H9 (cell line): ENCODE measurements at regions not wholly inside any gene's neighbourhood (a gene's known extent, or its start where the extent isn't known, plus 50 kb on each side); places are given as distances from the start of the nearest gene placed in this dataset.

Experiments used
- DNase-seq: peaks from one replicate; pipeline ENCODE4 v3.0.0-alpha.2; 2017
- H2AFZ ChIP-seq: one replicate; pipeline ENCODE4 v1.6.1; 2013; ENCODE audit warnings: mild to moderate bottlenecking, low read length, control low read depth, moderate library complexity
- H2AK5ac ChIP-seq: 2 replicates; pipeline ENCODE4 v1.6.1; 2013; ENCODE audit warnings: low read length, control low read depth, mixed read lengths; ENCODE audit not compliant: insufficient read length
- H2BK120ac ChIP-seq: one replicate; pipeline ENCODE4 v1.6.1; 2013; ENCODE audit warnings: low read depth, mild to moderate bottlenecking, low read length, control low read depth, inconsistent platforms; ENCODE audit not compliant: poor library complexity, severe bottlenecking
- H2BK12ac ChIP-seq: 2 replicates; pipeline ENCODE4 v1.6.1; 2013; ENCODE audit warnings: low read length, control low read depth, mixed read lengths, low read depth; ENCODE audit not compliant: insufficient read length
- H2BK15ac ChIP-seq: 2 replicates; pipeline ENCODE4 v1.6.1; 2013; ENCODE audit warnings: low read depth, low read length, control low read depth
- H2BK20ac ChIP-seq: one replicate; pipeline ENCODE4 v1.6.1; 2013; ENCODE audit warnings: low read depth, mild to moderate bottlenecking, low read length, control low read depth, inconsistent platforms; ENCODE audit not compliant: poor library complexity, severe bottlenecking
- H2BK5ac ChIP-seq: 2 replicates; pipeline ENCODE4 v1.6.1; 2013; ENCODE audit warnings: low read length, control low read depth, mixed read lengths; ENCODE audit not compliant: insufficient read length
- H3K14ac ChIP-seq: 2 replicates; pipeline ENCODE4 v1.6.1; 2013; ENCODE audit warnings: low read length, control low read depth; ENCODE audit not compliant: insufficient read depth
- H3K18ac ChIP-seq: 2 replicates; pipeline ENCODE4 v1.6.1; 2013; ENCODE audit warnings: low read depth, mild to moderate bottlenecking, mixed read lengths, low read length, control low read depth; ENCODE audit not compliant: insufficient read length
- H3K23ac ChIP-seq: 2 replicates; pipeline ENCODE4 v1.6.1; 2013; ENCODE audit warnings: low read length, control low read depth, mixed read lengths, low read depth; ENCODE audit not compliant: insufficient read length
- H3K23me2 ChIP-seq: 2 replicates; pipeline ENCODE4 v1.6.1; 2013; ENCODE audit warnings: low read depth, mild to moderate bottlenecking, mixed read lengths, low read length, control low read depth; ENCODE audit not compliant: insufficient read length, poor library complexity, severe bottlenecking
- H3K27ac ChIP-seq: 2 replicates; pipeline ENCODE4 v1.5.1; 2013; ENCODE audit warnings: low read length, control low read depth, mixed read lengths, low read depth; ENCODE audit not compliant: insufficient read length
- H3K27me3 ChIP-seq: 2 replicates; pipeline ENCODE4 v1.6.1; 2013; ENCODE audit warnings: low read length, control low read depth, inconsistent platforms; ENCODE audit not compliant: insufficient read depth
- H3K4ac ChIP-seq: 2 replicates; pipeline ENCODE4 v1.6.1; 2013; ENCODE audit warnings: low read depth, mild to moderate bottlenecking, control low read depth, inconsistent platforms, low read length, moderate library complexity
- H3K4me1 ChIP-seq: 2 replicates; pipeline ENCODE4 v1.6.1; 2013; ENCODE audit warnings: low read length, control low read depth, inconsistent platforms; ENCODE audit not compliant: insufficient read depth
- H3K4me2 ChIP-seq: 2 replicates; pipeline ENCODE4 v1.6.1; 2013; ENCODE audit warnings: low read length, control low read depth, mixed read lengths; ENCODE audit not compliant: insufficient read length, insufficient read depth
- H3K56ac ChIP-seq: 2 replicates; pipeline ENCODE4 v1.6.1; 2013; ENCODE audit warnings: low read depth, mild to moderate bottlenecking, mixed read lengths, low read length, control low read depth; ENCODE audit not compliant: insufficient read length
- H3K79me1 ChIP-seq: 2 replicates; pipeline ENCODE4 v1.6.1; 2013; ENCODE audit warnings: low read depth, mild to moderate bottlenecking, moderate library complexity, low read length, control low read depth, inconsistent platforms; ENCODE audit not compliant: insufficient read depth, poor library complexity, severe bottlenecking
- H3K79me2 ChIP-seq: 2 replicates; pipeline ENCODE4 v1.6.1; 2013; ENCODE audit warnings: low read length, control low read depth, inconsistent platforms; ENCODE audit not compliant: insufficient read depth
- H3K9ac ChIP-seq: 2 replicates; pipeline ENCODE4 v1.6.1; 2013; ENCODE audit warnings: low read length, control low read depth, mixed read lengths; ENCODE audit not compliant: insufficient read length; ENCODE audit errors: extremely low read depth
- H3K9me3 ChIP-seq: one replicate; pipeline ENCODE4 v1.6.1; 2013; ENCODE audit warnings: low read depth, low read length, inconsistent platforms; ENCODE audit not compliant: control insufficient read depth
- H3T11ph ChIP-seq: one replicate; pipeline ENCODE4 v1.6.1; 2013; ENCODE audit warnings: mild to moderate bottlenecking, low read length, control low read depth, inconsistent platforms
- H4K20me1 ChIP-seq: one replicate; pipeline ENCODE4 v1.6.1; 2013; ENCODE audit not compliant: control insufficient read depth, insufficient read length, insufficient read depth
- H4K5ac ChIP-seq: 2 replicates; pipeline ENCODE4 v1.6.1; 2013; ENCODE audit warnings: low read depth, mild to moderate bottlenecking, mixed read lengths, low read length, control low read depth; ENCODE audit not compliant: insufficient read length
- H4K8ac ChIP-seq: replicated peaks from 2 replicates; pipeline ENCODE4 v1.6.1; 2013; ENCODE audit warnings: low read length, control low read depth, mixed read lengths, low read depth; ENCODE audit not compliant: insufficient read length
- H4K91ac ChIP-seq: 2 replicates; pipeline ENCODE4 v1.6.1; 2013; ENCODE audit warnings: low read depth, mild to moderate bottlenecking, moderate library complexity, mixed read lengths, low read length, control low read depth; ENCODE audit not compliant: insufficient read length
- H3K27ac Mint-ChIP-seq, 3 experiments: 2 replicates in 2 of 3; 3 replicates in 1 of 3; pipeline ENCODE4 v1.8.0; 2020 to 2021; ENCODE audit warnings: mixed read lengths in 3 of 3, mild to moderate bottlenecking in 1 of 3, moderate library complexity in 1 of 3
- H3K27me3 Mint-ChIP-seq: 2 replicates; pipeline ENCODE4 v1.8.0; 2021; ENCODE audit warnings: low read depth, mild to moderate bottlenecking, moderate library complexity, mixed read lengths
- H3K36me3 Mint-ChIP-seq, 3 experiments: 2 replicates in 2 of 3; 3 replicates in 1 of 3; pipeline ENCODE4 v1.8.0; 2020 to 2021; ENCODE audit warnings: low read depth in 3 of 3, mixed read lengths in 3 of 3; ENCODE audit not compliant: insufficient read depth in 1 of 3
- H3K4me1 Mint-ChIP-seq, 2 experiments: 2 replicates each; pipeline ENCODE4 v1.8.0; 2020; ENCODE audit warnings: mixed read lengths in 2 of 2
- H3K4me3 Mint-ChIP-seq, 2 experiments: 2 replicates in 1 of 2; 3 replicates in 1 of 2; pipeline ENCODE4 v1.8.0; 2020 to 2021; ENCODE audit warnings: mild to moderate bottlenecking in 2 of 2, mixed read lengths in 2 of 2, moderate library complexity in 1 of 2
- H3K9me3 Mint-ChIP-seq, 2 experiments: 2 replicates in 1 of 2; 3 replicates in 1 of 2; pipeline ENCODE4 v1.8.0; 2020; ENCODE audit warnings: mild to moderate bottlenecking in 2 of 2, mixed read lengths in 2 of 2, moderate library complexity in 1 of 2
- WGBS: extraction: QIAGEN DNeasy Blood & Tissue Kit; methylation state at CpG from one replicate; pipeline ENCODE4 v1.1.7; 2013; ENCODE audit warnings: missing lambda C conversion rate, low lambda C conversion rate, mixed read lengths; ENCODE audit not compliant: insufficient read length; ENCODE audit errors: extremely low coverage; 5-methylcytosine and 5-hydroxymethylcytosine counted together
- TF ChIP-seq, protein P1 (sequence below): fragments of 200-600 bp; sonication (generic); conservative IDR thresholded peaks from 3 replicates; pipeline ENCODE4 v1.8.0; 2021; ENCODE audit warnings: antibody characterized with exemption, mild to moderate bottlenecking

DNA sequence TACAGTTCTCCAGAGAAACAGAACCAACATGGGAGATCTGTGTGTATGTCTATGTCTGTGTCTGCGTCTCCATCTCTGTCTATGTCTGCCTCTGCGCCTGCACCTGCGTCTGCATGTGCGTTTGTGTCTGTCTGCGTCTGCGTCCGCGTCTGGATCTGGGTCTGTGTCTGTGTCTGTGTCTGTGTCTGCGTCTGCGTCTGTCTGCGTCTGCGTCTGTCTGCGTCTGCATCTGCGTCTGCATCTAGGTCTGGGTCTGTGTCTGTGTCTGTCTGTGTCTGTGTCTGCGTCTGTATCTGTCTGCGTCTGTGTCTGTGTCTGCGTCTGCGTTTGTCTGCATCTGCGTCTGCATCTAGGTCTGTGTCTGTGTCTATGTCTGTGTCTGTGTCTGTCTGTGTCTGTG lies 53.1 kb upstream of the SLC22A11 start:
- H4K8ac ChIP-seq = no peak overlapping the region
- H3K14ac ChIP-seq = no peak overlapping the region
- H3K36me3 Mint-ChIP-seq = no peaks in the 10 kb centered on the region
- no peak overlapping the region for H3K23ac ChIP-seq
- no peak overlapping the region for H3K9ac ChIP-seq
- H3K27me3 ChIP-seq = no peaks in the 10 kb centered on the region
- H3K4ac ChIP-seq = no peak overlapping the region
- H4K5ac ChIP-seq = no peak overlapping the region
- no peaks in the 10 kb centered on the region for H3K4me1 ChIP-seq
- H3K4me2 ChIP-seq = no peak overlapping the region
- no peak overlapping the region for H3K56ac ChIP-seq
- no CpG with 5 or more reads among the region's 19 CpGs for WGBS
- H3K18ac ChIP-seq = no peak overlapping the region
- no peak overlapping the region for H3K27ac ChIP-seq
- H3K79me1 ChIP-seq = no peaks in the 10 kb centered on the region
- H3T11ph ChIP-seq = no peak overlapping the region
- H2AK5ac ChIP-seq = no peak overlapping the region
- H2BK12ac ChIP-seq = no peak overlapping the region
- H2BK15ac ChIP-seq = no peak overlapping the region
- no peak overlapping the region for H2AFZ ChIP-seq
- no peak overlapping the region for H2BK5ac ChIP-seq
- no peaks in the 10 kb centered on the region; a peak in 2 of 5 replicates for H3K9me3 Mint-ChIP-seq
- TF ChIP-seq, protein P1, sequence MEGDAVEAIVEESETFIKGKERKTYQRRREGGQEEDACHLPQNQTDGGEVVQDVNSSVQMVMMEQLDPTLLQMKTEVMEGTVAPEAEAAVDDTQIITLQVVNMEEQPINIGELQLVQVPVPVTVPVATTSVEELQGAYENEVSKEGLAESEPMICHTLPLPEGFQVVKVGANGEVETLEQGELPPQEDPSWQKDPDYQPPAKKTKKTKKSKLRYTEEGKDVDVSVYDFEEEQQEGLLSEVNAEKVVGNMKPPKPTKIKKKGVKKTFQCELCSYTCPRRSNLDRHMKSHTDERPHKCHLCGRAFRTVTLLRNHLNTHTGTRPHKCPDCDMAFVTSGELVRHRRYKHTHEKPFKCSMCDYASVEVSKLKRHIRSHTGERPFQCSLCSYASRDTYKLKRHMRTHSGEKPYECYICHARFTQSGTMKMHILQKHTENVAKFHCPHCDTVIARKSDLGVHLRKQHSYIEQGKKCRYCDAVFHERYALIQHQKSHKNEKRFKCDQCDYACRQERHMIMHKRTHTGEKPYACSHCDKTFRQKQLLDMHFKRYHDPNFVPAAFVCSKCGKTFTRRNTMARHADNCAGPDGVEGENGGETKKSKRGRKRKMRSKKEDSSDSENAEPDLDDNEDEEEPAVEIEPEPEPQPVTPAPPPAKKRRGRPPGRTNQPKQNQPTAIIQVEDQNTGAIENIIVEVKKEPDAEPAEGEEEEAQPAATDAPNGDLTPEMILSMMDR = no peak
- no peaks in the 10 kb centered on the region for H3K4me1 Mint-ChIP-seq
- H3K79me2 ChIP-seq = no peaks in the 10 kb centered on the region
- peaks cover 46% of the 10 kb centered on the region for H3K27me3 Mint-ChIP-seq
- no peak overlapping the region for H4K91ac ChIP-seq
- no peak for DNase-seq
- H4K20me1 ChIP-seq = no peaks in the 10 kb centered on the region
- no peak overlapping the region for H3K27ac Mint-ChIP-seq
- no peak overlapping the region for H2BK20ac ChIP-seq
- no peak overlapping the region for H3K4me3 Mint-ChIP-seq
- H2BK120ac ChIP-seq = no peak overlapping the region
- H3K9me3 ChIP-seq = no peaks in the 10 kb centered on the region
- H3K23me2 ChIP-seq = no peaks in the 10 kb centered on the region
